ENCODE measurements at regions not wholly inside any gene's neighbourhood (a gene's known extent, or its start where the extent isn't known, plus 50 kb on each side); places are given as distances from the start of the nearest gene placed in this dataset.
"Not testable (repeated sequence)": the region's sequence is repeated elsewhere in the genome, so short reads cannot be mapped to it uniquely, and the experiment has no call there.

- DNase-seq (ENCODE audit: low read depth): no peak
Observed at GRCh38 chr10:81444242-81444929, 430.6 kb upstream of the NRG3 start.

- no peak for DNase-seq (ENCODE audit: low read depth)
Observed at GRCh38 chr10:81450651-81451050, 424.3 kb upstream of the NRG3 start.

GRCh38 chr10:81472927-81473470, 402.0 kb upstream of the NRG3 start:
- no peak for DNase-seq (ENCODE audit: low read depth)

GRCh38 chr10:81473755-81474154, 401.2 kb upstream of the NRG3 start:
- no peak for DNase-seq (ENCODE audit: low read depth)

GRCh38 chr10:81479316-81479715, 395.7 kb upstream of the NRG3 start:
- DNase-seq (ENCODE audit: low read depth): no peak

GRCh38 chr10:81496626-81497025, 378.4 kb upstream of the NRG3 start:
- DNase-seq (ENCODE audit: low read depth): no peak

GRCh38 chr10:81498011-81498551, 376.9 kb upstream of the NRG3 start:
- no peak for DNase-seq (ENCODE audit: low read depth)

GRCh38 chr10:81502677-81503359, 372.2 kb upstream of the NRG3 start:
- DNase-seq (ENCODE audit: low read depth): no peak

GRCh38 chr10:81505777-81506176, 369.2 kb upstream of the NRG3 start:
- DNase-seq (ENCODE audit: low read depth): not testable (repeated sequence)

- DNase-seq (ENCODE audit: low read depth): no peak
Observed at GRCh38 chr10:81514811-81515210, 360.2 kb upstream of the NRG3 start.

- DNase-seq (ENCODE audit: low read depth): no peak
Observed at GRCh38 chr10:81520688-81521087, 354.3 kb upstream of the NRG3 start.

- DNase-seq (ENCODE audit: low read depth): no peak
Observed at GRCh38 chr10:81524467-81524866, 350.5 kb upstream of the NRG3 start.

- DNase-seq (ENCODE audit: low read depth): no peak
Observed at GRCh38 chr10:81532403-81532802, 342.6 kb upstream of the NRG3 start.

- no peak for DNase-seq (ENCODE audit: low read depth)
Observed at GRCh38 chr10:81534991-81535390, 340.0 kb upstream of the NRG3 start.

GRCh38 chr10:81541517-81541916, 333.5 kb upstream of the NRG3 start:
- no peak for DNase-seq (ENCODE audit: low read depth)

GRCh38 chr10:81546243-81546642, 328.8 kb upstream of the NRG3 start:
- no peak for DNase-seq (ENCODE audit: low read depth)

GRCh38 chr10:81548160-81548559, 326.8 kb upstream of the NRG3 start:
- DNase-seq (ENCODE audit: low read depth): no peak

- no peak for DNase-seq (ENCODE audit: low read depth)
Observed at GRCh38 chr10:81564143-81564542, 310.9 kb upstream of the NRG3 start.

GRCh38 chr10:81569488-81569887, 305.5 kb upstream of the NRG3 start:
- no peak for DNase-seq (ENCODE audit: low read depth)

- DNase-seq (ENCODE audit: low read depth): no peak
Observed at GRCh38 chr10:81570349-81570748, 304.6 kb upstream of the NRG3 start.

GRCh38 chr10:81570878-81571794, 303.9 kb upstream of the NRG3 start:
- no peak for DNase-seq (ENCODE audit: low read depth)

GRCh38 chr10:81575036-81575435, 300.0 kb upstream of the NRG3 start:
- DNase-seq (ENCODE audit: low read depth): no peak
